Loucy (cell line): ENCODE measurements at regions not wholly inside any gene's neighbourhood (a gene's known extent, or its start where the extent isn't known, plus 50 kb on each side); places are given as distances from the start of the nearest gene placed in this dataset.

Source experiments
- H2AFZ ChIP-seq: fragments of 200-600 bp; sonication (generic); 2 replicates; pipeline ENCODE4 v1.6.0; 2016; ENCODE audit warnings: antibody characterized with exemption, mild to moderate bottlenecking, low read length, moderate library complexity
- H3F3A ChIP-seq: fragments of 200-600 bp; 2 replicates; pipeline ENCODE4 v1.6.0; 2016; ENCODE audit warnings: antibody characterized with exemption, low read depth, mild to moderate bottlenecking
- H3K27me3 ChIP-seq: fragments of 200-600 bp; sonication (generic); 2 replicates; pipeline ENCODE4 v1.6.1; 2014; ENCODE audit warnings: low read length, mild to moderate bottlenecking; ENCODE audit not compliant: insufficient read depth, poor library complexity, severe bottlenecking
- H3K36me3 ChIP-seq: fragments of 200-600 bp; sonication (generic); 2 replicates; pipeline ENCODE4 v1.6.1; 2016; ENCODE audit warnings: low read length; ENCODE audit not compliant: insufficient read depth
- H3K4me1 ChIP-seq: fragments of 200-600 bp; sonication (generic); 2 replicates; pipeline ENCODE4 v1.5.1; 2014; ENCODE audit warnings: low read length, mild to moderate bottlenecking; ENCODE audit not compliant: insufficient read depth, poor library complexity, severe bottlenecking
- H3K4me2 ChIP-seq: fragments of 200-600 bp; sonication (generic); 2 replicates; pipeline ENCODE4 v1.6.0; 2014; ENCODE audit warnings: antibody characterized with exemption, low read length, low read depth, mild to moderate bottlenecking; ENCODE audit not compliant: poor library complexity, severe bottlenecking
- H3K4me3 ChIP-seq: fragments of 200-600 bp; sonication (generic); 2 replicates; pipeline ENCODE4 v1.5.1; 2014; ENCODE audit warnings: low read length, mild to moderate bottlenecking, mixed read lengths; ENCODE audit not compliant: poor library complexity, severe bottlenecking
- H3K79me2 ChIP-seq: fragments of 200-600 bp; sonication (generic); 2 replicates; pipeline ENCODE4 v1.6.1; 2014; ENCODE audit warnings: low read length; ENCODE audit not compliant: insufficient read depth
- H3K9ac ChIP-seq: fragments of 200-600 bp; sonication (generic); 2 replicates; pipeline ENCODE4 v1.6.0; 2014; ENCODE audit warnings: mild to moderate bottlenecking, low read depth, low read length, moderate library complexity; ENCODE audit not compliant: poor library complexity, severe bottlenecking
- H3K9me2 ChIP-seq: fragments of 200-600 bp; sonication (generic); replicated peaks from 2 replicates; pipeline ENCODE4 v1.6.1; 2016; ENCODE audit warnings: low read depth, low read length, mixed read lengths
- H3K9me3 ChIP-seq: fragments of 200-600 bp; sonication (generic); 2 replicates; pipeline ENCODE4 v1.6.1; 2014; ENCODE audit warnings: mild to moderate bottlenecking, antibody characterized with exemption, low read length, low read depth; ENCODE audit not compliant: insufficient read depth
- H4K20me1 ChIP-seq: fragments of 200-600 bp; sonication (generic); 2 replicates; pipeline ENCODE4 v1.6.0; 2014; ENCODE audit warnings: antibody characterized with exemption, low read length, mild to moderate bottlenecking; ENCODE audit not compliant: insufficient read depth, poor library complexity, severe bottlenecking
- CTCF ChIP-seq: fragments of 200-600 bp; sonication (generic); conservative IDR thresholded peaks from 2 replicates; pipeline ENCODE4 v1.5.1; 2014; ENCODE audit warnings: mild to moderate bottlenecking, antibody characterized with exemption, low read length
- EZH2phosphoT487 ChIP-seq: fragments of 200-600 bp; IDR thresholded peaks from 2 replicates; pipeline ENCODE4 v1.6.1; 2018; ENCODE audit warnings: antibody characterized with exemption, mild to moderate bottlenecking, moderate library complexity, borderline replicate concordance

GRCh38 chrX:68910731-68911428 is 82.1 kb downstream of the EFNB1 start:
- Histone ChIP-seq H4K20me1 (no peaks in the 10 kb centered on the region), H3K79me2 (no peaks in the 10 kb centered on the region), H2AFZ (no peak overlapping the region), H3K4me1 (no peaks in the 10 kb centered on the region), H3K9me2 (no peaks in the 10 kb centered on the region), H3F3A (no peaks in the 10 kb centered on the region), H3K4me2 (no peak overlapping the region), H3K36me3 (no peaks in the 10 kb centered on the region), H3K9me3 (no peaks in the 10 kb centered on the region), H3K4me3 (no peak overlapping the region), H3K27me3 (no peaks in the 10 kb centered on the region), H3K9ac (no peak overlapping the region)
- no peak for TF ChIP-seq CTCF
- no peak for TF ChIP-seq EZH2phosphoT487

GRCh38 chrX:68909945-68910344 is 81.1 kb downstream of the EFNB1 start:
- Histone ChIP-seq H3K9ac (no peak overlapping the region), H3K36me3 (no peaks in the 10 kb centered on the region), H3K4me2 (no peak overlapping the region), H3K27me3 (no peaks in the 10 kb centered on the region), H4K20me1 (no peaks in the 10 kb centered on the region), H3F3A (no peaks in the 10 kb centered on the region), H2AFZ (no peak overlapping the region), H3K9me3 (no peaks in the 10 kb centered on the region), H3K79me2 (no peaks in the 10 kb centered on the region), H3K9me2 (no peaks in the 10 kb centered on the region), H3K4me1 (no peaks in the 10 kb centered on the region), H3K4me3 (no peak overlapping the region)
- no peak for TF ChIP-seq CTCF
- no peak for TF ChIP-seq EZH2phosphoT487

GRCh38 chrX:68908071-68908470 is 79.2 kb downstream of the EFNB1 start:
- no peaks in the 10 kb centered on the region for H3K79me2 ChIP-seq
- no peaks in the 10 kb centered on the region for H3K9me3 ChIP-seq
- no peak overlapping the region for H3K4me2 ChIP-seq
- H3F3A ChIP-seq = no peaks in the 10 kb centered on the region
- no peaks in the 10 kb centered on the region for H3K36me3 ChIP-seq
- H3K9me2 ChIP-seq = no peaks in the 10 kb centered on the region
- H3K9ac ChIP-seq = no peak overlapping the region
- H2AFZ ChIP-seq = no peak overlapping the region
- no peaks in the 10 kb centered on the region for H3K27me3 ChIP-seq
- no peak overlapping the region for H3K4me3 ChIP-seq
- TF ChIP-seq EZH2phosphoT487 (no peak), CTCF (no peak)
- no peaks in the 10 kb centered on the region for H3K4me1 ChIP-seq
- H4K20me1 ChIP-seq = no peaks in the 10 kb centered on the region
